ENCODE measurements at regions not wholly inside any gene's neighbourhood (a gene's known extent, or its start where the extent isn't known, plus 50 kb on each side); places are given as distances from the start of the nearest gene placed in this dataset.

GRCh38 chr18:28559511-28559910, 382.6 kb upstream of the CDH2 start:
- Histone ChIP-seq H3K27ac (ENCODE audit: extremely low read depth, low read depth, low read length) (no peak overlapping the region), H3K4me1 (ENCODE audit: control insufficient read depth, insufficient read depth, low read length) (no peaks in the 10 kb centered on the region), H3K36me3 (ENCODE audit: control insufficient read depth in 2 of 2, insufficient read depth in 1 of 2, low read length in 2 of 2) (no peaks in the 10 kb centered on the region), H3K4me3 (ENCODE audit: low read depth, low read length) (no peak overlapping the region), H3K9me3 (ENCODE audit: control insufficient read depth, insufficient read depth, low read depth, low read length) (no peaks in the 10 kb centered on the region)
- ChIA-PET CTCF (no interaction called here), POLR2A (no interaction called here)
- no peak for TF ChIP-seq ZBTB10 (tag by site-specific recombination; IDR thresholded peaks at IDR 0.05)
- no peak for TF ChIP-seq ZNF837 (tag by site-specific recombination; IDR thresholded peaks at IDR 0.05)
- TF ChIP-seq ZFP3 (tag by site-specific recombination; IDR thresholded peaks at IDR 0.05; ENCODE audit: low read depth): no peak
- TF ChIP-seq ZNF585B (tag by site-specific recombination; IDR thresholded peaks at IDR 0.05): no peak
- no peak for TF ChIP-seq ZNF335 (tag by site-specific recombination; conservative IDR thresholded peaks at IDR 0.05)
- no peak for TF ChIP-seq ZBTB11 (tag by site-specific recombination; conservative IDR thresholded peaks at IDR 0.05; ENCODE audit: low read depth)
- TF ChIP-seq KLF10 (tag by site-specific recombination; IDR thresholded peaks at IDR 0.05): no peak
- no peak for TF ChIP-seq HOXC10 (CRISPR knock-in tag; IDR thresholded peaks at IDR 0.05)
- TF ChIP-seq ZNF48 (tag by site-specific recombination; IDR thresholded peaks at IDR 0.05): no peak
- no peak for TF ChIP-seq ZNF148 (tag by site-specific recombination; IDR thresholded peaks at IDR 0.05; ENCODE audit: borderline replicate concordance)
- no peak for TF ChIP-seq GFI1B (tag by site-specific recombination; IDR thresholded peaks at IDR 0.05)
- no peak for TF ChIP-seq ZNF548 (tag by site-specific recombination; IDR thresholded peaks at IDR 0.05)
- TF ChIP-seq ZNF558 (tag by site-specific recombination; IDR thresholded peaks at IDR 0.05): no peak
- TF ChIP-seq ZBTB48 (tag by site-specific recombination; IDR thresholded peaks at IDR 0.05): no peak
- TF ChIP-seq ZNF23 (tag by site-specific recombination; IDR thresholded peaks at IDR 0.05; ENCODE audit: borderline replicate concordance): no peak
- no peak for TF ChIP-seq OVOL3 (tag by site-specific recombination; IDR thresholded peaks at IDR 0.05)

- Histone ChIP-seq H3K9me3 (ENCODE audit: control insufficient read depth, insufficient read depth, low read depth, low read length) (no peaks in the 10 kb centered on the region), H3K27ac (ENCODE audit: extremely low read depth, low read depth, low read length) (no peak overlapping the region), H3K36me3 (ENCODE audit: control insufficient read depth in 2 of 2, insufficient read depth in 1 of 2, low read length in 2 of 2) (no peaks in the 10 kb centered on the region), H3K4me3 (ENCODE audit: low read depth, low read length) (no peak overlapping the region), H3K4me1 (ENCODE audit: control insufficient read depth, insufficient read depth, low read length) (no peaks in the 10 kb centered on the region)
- ChIA-PET CTCF (no interaction called here), POLR2A (no interaction called here)
- TF ChIP-seq GLI2 (tag by site-specific recombination; IDR thresholded peaks at IDR 0.05; ENCODE audit: borderline replicate concordance, low read depth) (no peak), ZNF184 (tag by site-specific recombination; IDR thresholded peaks at IDR 0.05) (no peak), ZBTB26 (tag by site-specific recombination; optimal IDR thresholded peaks at IDR 0.05) (no peak), TSHZ1 (tag by site-specific recombination; IDR thresholded peaks at IDR 0.05; ENCODE audit: borderline replicate concordance) (no peak), ZNF211 (tag by site-specific recombination; IDR thresholded peaks at IDR 0.05; ENCODE audit: low read depth) (no peak)
These were observed 365.0 kb upstream of the CDH2 start for GRCh38 chr18:28541934-28542333.
